Bronchial epithelial cell (primary cell): ENCODE measurements at regions not wholly inside any gene's neighbourhood (a gene's known extent, or its start where the extent isn't known, plus 50 kb on each side); places are given as distances from the start of the nearest gene placed in this dataset.
A peak's percentile ranks its signal among the peaks of the same experiment; 100 is the strongest.

Experiments
- DNase-seq: peaks from one replicate; pipeline ENCODE4 v3.0.0-alpha.2; 2010; ENCODE audit warnings: low read depth
- FAIRE-seq: peaks from 2 replicates; lab custom pipeline; 2011; peaks lifted over from hg19 to GRCh38; lab: Jason Lieb, UNC
- H3K27me3 ChIP-seq: 2 replicates; pipeline ENCODE4 v1.5.1; 2011; ENCODE audit warnings: low read length; ENCODE audit not compliant: control insufficient read depth, insufficient read depth
- H3K36me3 ChIP-seq: 2 replicates; pipeline ENCODE4 v1.5.1; 2011; ENCODE audit warnings: low read length; ENCODE audit not compliant: control insufficient read depth, insufficient read depth
- H3K4me3 ChIP-seq: 2 replicates; pipeline ENCODE4 v1.5.1; 2011; ENCODE audit warnings: mild to moderate bottlenecking, low read depth, low read length, control low read depth
- TF ChIP-seq, protein P1 (sequence below): IDR thresholded peaks from 2 replicates; pipeline ENCODE4 v1.5.1; 2011; ENCODE audit warnings: mild to moderate bottlenecking, moderate library complexity, low read length, control low read depth, inconsistent platforms; ENCODE audit not compliant: insufficient read depth, severe bottlenecking

DNA sequence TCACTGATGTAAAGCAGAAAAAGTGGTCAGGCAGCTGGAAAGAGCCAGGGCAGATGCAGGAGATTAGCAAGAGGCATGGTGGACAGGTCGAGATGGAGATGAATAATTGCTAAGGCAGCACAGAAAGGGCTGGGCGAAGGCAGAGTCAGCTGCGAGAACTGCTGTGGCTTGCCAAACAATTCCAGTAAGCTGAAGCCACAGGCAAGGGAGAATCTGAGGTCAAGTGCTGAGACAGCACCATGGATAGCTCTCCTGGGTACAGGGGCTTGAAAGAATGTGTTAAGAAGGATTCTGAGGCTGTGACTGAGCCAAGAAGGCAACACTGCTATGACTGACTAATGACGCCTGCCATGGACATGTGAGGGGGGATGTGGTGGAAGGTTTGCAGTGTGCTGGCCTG lies 220.8 kb upstream of the FOXA2 start:
- Histone ChIP-seq H3K27me3 (no peaks in the 10 kb centered on the region), H3K4me3 (no peak overlapping the region), H3K36me3 (no peaks in the 10 kb centered on the region)
- FAIRE-seq (peak; percentile 90), DNase-seq (peak; percentile 85)
- TF ChIP-seq, protein P1, sequence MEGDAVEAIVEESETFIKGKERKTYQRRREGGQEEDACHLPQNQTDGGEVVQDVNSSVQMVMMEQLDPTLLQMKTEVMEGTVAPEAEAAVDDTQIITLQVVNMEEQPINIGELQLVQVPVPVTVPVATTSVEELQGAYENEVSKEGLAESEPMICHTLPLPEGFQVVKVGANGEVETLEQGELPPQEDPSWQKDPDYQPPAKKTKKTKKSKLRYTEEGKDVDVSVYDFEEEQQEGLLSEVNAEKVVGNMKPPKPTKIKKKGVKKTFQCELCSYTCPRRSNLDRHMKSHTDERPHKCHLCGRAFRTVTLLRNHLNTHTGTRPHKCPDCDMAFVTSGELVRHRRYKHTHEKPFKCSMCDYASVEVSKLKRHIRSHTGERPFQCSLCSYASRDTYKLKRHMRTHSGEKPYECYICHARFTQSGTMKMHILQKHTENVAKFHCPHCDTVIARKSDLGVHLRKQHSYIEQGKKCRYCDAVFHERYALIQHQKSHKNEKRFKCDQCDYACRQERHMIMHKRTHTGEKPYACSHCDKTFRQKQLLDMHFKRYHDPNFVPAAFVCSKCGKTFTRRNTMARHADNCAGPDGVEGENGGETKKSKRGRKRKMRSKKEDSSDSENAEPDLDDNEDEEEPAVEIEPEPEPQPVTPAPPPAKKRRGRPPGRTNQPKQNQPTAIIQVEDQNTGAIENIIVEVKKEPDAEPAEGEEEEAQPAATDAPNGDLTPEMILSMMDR, result no peak

DNA sequence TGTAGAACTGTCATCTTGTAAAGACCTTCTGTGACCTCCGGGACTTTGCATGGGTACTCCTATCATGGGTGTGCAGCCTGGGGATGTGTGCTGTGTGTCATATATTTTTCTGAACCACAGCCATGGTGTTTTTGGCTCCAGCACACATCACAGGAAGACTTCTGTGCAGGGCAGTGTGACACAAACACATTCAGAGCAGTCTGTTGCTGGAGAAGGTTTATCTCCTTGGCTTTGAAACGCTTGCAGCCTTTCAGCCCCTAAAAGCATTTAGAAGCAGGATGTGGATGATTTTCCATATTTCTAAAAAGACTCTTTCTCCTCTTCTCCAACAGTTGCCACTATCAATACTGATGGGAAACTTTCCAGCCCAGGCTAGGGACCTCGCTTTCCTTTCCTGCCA lies 221.6 kb upstream of the FOXA2 start:
- Histone ChIP-seq H3K36me3 (no peaks in the 10 kb centered on the region), H3K27me3 (no peaks in the 10 kb centered on the region), H3K4me3 (no peak overlapping the region)
- TF ChIP-seq, protein P1, result no peak
- DNase-seq (no peak), FAIRE-seq (no peak)

DNA sequence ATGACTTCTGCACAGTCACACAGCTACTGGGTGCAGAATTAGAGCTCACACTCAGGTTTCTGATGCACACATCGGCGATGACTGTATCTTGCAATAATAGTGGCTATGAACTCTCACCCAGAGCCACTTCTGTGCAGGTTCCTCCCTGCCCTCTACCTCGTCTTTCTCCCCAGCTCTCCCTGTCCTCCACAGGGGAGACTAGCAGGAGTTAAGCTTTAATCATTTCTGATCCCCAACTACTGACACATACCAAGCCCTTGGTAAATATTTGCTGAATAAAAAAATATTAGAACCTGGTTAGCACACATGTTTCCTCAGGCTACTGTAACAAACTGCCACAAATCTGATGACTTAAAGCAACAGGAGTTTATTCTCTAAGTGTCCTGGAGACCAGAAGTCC lies 222.7 kb upstream of the FOXA2 start:
- TF ChIP-seq, protein P1, result peak; percentile 7
- peak; percentile 59 for DNase-seq
- Histone ChIP-seq H3K36me3 (no peaks in the 10 kb centered on the region), H3K4me3 (no peak overlapping the region), H3K27me3 (no peaks in the 10 kb centered on the region)
- FAIRE-seq, result no peak

DNA sequence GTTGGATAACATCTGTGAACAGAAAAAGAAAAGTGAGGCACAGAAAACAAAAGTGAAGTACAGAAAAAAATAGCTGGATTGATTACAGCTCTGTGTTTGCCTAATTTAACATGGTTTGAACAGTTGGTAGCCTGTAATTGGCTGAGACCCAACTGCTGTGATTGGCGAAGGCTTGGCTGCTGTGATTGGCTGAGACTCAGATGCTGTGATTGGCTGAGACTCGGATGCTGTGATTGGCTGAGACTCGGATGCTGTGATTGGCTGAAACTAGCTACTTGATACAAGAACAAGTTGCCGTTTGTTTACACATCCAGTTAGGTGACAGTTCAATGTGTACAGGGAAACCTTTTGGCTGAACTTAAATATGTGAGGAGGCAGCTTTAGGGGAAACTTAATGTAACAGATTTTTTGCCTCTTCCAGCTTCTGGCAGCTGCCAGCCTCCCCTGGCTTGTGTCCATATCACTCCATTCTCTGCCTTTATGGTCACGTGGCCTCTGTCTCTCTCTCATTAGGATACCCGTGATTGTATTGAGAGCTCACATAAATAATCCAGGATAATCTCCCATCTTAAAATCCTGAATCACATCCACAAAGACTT lies 223.4 kb upstream of the FOXA2 start:
- DNase-seq, result peak; percentile 54
- H3K36me3 ChIP-seq, result no peaks in the 10 kb centered on the region
- H3K27me3 ChIP-seq, result no peaks in the 10 kb centered on the region
- no peak overlapping the region for H3K4me3 ChIP-seq
- FAIRE-seq, result peak; percentile 88
- TF ChIP-seq, protein P1, result no peak

DNA sequence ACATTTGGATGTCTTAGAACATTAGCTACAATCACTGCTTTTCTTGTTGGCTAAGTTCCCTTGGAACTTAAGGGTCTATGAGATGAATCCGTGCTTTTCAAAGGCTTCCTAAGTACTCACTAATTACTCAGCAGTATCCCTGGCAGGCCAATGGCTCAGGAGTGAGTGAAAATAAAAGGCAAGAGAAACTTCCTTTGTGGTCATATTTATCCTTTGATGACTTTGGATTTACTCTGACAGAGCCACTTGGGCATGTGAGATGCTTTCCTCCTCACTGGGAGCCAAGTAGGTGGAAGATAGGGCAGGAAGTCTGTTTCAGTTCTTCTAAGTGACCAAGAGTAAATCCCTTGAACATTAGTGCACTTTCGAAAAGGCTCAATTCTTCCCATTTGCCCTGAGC lies 224.3 kb upstream of the FOXA2 start:
- no peak for DNase-seq
- FAIRE-seq, result no peak
- Histone ChIP-seq H3K27me3 (no peaks in the 10 kb centered on the region), H3K36me3 (no peaks in the 10 kb centered on the region), H3K4me3 (no peak overlapping the region)
- TF ChIP-seq, protein P1, result no peak

DNA sequence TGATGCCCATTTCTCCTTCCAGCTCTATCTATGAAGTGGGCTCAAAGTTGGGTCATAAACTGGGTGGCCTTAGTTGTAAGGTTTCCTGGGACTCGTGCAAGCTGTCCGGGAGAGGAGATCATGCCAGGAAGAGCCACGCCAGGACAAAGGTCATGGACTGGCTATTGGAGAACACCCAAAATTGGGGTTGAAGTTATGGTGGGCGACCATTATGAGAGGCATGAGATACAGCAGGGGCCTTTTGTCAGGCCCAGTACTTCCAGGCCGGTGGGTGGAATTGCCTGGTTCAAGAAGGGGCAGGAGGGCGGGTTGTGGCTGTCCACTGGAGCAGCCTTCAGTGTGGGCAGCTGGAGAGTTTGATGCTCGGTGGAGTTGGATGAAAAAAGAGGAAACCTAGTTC lies 225.1 kb upstream of the SSTR4 start:
- FAIRE-seq, result no peak
- Histone ChIP-seq H3K4me3 (no peak overlapping the region), H3K27me3 (no peaks in the 10 kb centered on the region), H3K36me3 (no peaks in the 10 kb centered on the region)
- DNase-seq, result no peak
- TF ChIP-seq, protein P1, result no peak
